MG63 (cell line): ENCODE measurements at regions not wholly inside any gene's neighbourhood (a gene's known extent, or its start where the extent isn't known, plus 50 kb on each side); places are given as distances from the start of the nearest gene placed in this dataset.

ENCODE experiments used
- DNase-seq: peaks from one replicate; pipeline ENCODE4 v3.0.0-alpha.2; 2020
- H3K27me3 ChIP-seq: fragments of 250-450 bp; sonication (Bioruptor Pico); 2 replicates; pipeline ENCODE4 v1.5.1; 2020; ENCODE audit warnings: mild to moderate bottlenecking, moderate library complexity
- H3K36me3 ChIP-seq: fragments of 250-450 bp; sonication (Bioruptor Pico); 2 replicates; pipeline ENCODE4 v1.5.1; 2020; ENCODE audit warnings: mild to moderate bottlenecking, moderate library complexity
- H3K4me3 ChIP-seq: fragments of 250-450 bp; sonication (Bioruptor Pico); 2 replicates; pipeline ENCODE4 v1.5.1; 2020; ENCODE audit warnings: mild to moderate bottlenecking, moderate library complexity
- H3K9me3 ChIP-seq: fragments of 250-450 bp; sonication (Bioruptor Pico); 2 replicates; pipeline ENCODE4 v1.5.1; 2020; ENCODE audit warnings: mild to moderate bottlenecking, moderate library complexity

GRCh38 chr2:5040571-5040970, 651.6 kb upstream of the SOX11 start:
- H3K4me3 ChIP-seq, result no peak overlapping the region
- no peak for DNase-seq
- no peaks in the 10 kb centered on the region for H3K27me3 ChIP-seq
- no peaks in the 10 kb centered on the region for H3K36me3 ChIP-seq
- no peaks in the 10 kb centered on the region for H3K9me3 ChIP-seq

GRCh38 chr2:5041501-5041900, 650.7 kb upstream of the SOX11 start:
- DNase-seq, result no peak
- H3K4me3 ChIP-seq, result no peak overlapping the region
- H3K27me3 ChIP-seq, result no peaks in the 10 kb centered on the region
- no peaks in the 10 kb centered on the region for H3K9me3 ChIP-seq
- H3K36me3 ChIP-seq, result no peaks in the 10 kb centered on the region

- Histone ChIP-seq H3K4me3 (no peak overlapping the region), H3K9me3 (no peaks in the 10 kb centered on the region), H3K36me3 (no peaks in the 10 kb centered on the region), H3K27me3 (no peaks in the 10 kb centered on the region)
- DNase-seq, result no peak
Observed at GRCh38 chr2:5042666-5043440, 649.3 kb upstream of the SOX11 start.

GRCh38 chr2:5051300-5051699, 640.9 kb upstream of the SOX11 start:
- H3K4me3 ChIP-seq, result no peak overlapping the region
- no peaks in the 10 kb centered on the region for H3K9me3 ChIP-seq
- H3K27me3 ChIP-seq, result no peaks in the 10 kb centered on the region
- H3K36me3 ChIP-seq, result no peaks in the 10 kb centered on the region
- DNase-seq, result no peak

- Histone ChIP-seq H3K9me3 (no peaks in the 10 kb centered on the region), H3K36me3 (no peaks in the 10 kb centered on the region), H3K27me3 (no peaks in the 10 kb centered on the region), H3K4me3 (no peak overlapping the region)
- no peak for DNase-seq
Observed at GRCh38 chr2:5052905-5053304, 639.3 kb upstream of the SOX11 start.

GRCh38 chr2:5057891-5058351, 634.3 kb upstream of the SOX11 start:
- no peak overlapping the region for H3K4me3 ChIP-seq
- no peaks in the 10 kb centered on the region for H3K9me3 ChIP-seq
- DNase-seq, result no peak
- no peaks in the 10 kb centered on the region for H3K27me3 ChIP-seq
- H3K36me3 ChIP-seq, result no peaks in the 10 kb centered on the region

GRCh38 chr2:5060956-5061355, 631.2 kb upstream of the SOX11 start:
- Histone ChIP-seq H3K9me3 (no peaks in the 10 kb centered on the region), H3K36me3 (no peaks in the 10 kb centered on the region), H3K4me3 (no peak overlapping the region), H3K27me3 (no peaks in the 10 kb centered on the region)
- DNase-seq, result no peak

GRCh38 chr2:5064687-5065086, 627.5 kb upstream of the SOX11 start:
- Histone ChIP-seq H3K9me3 (no peaks in the 10 kb centered on the region), H3K36me3 (no peaks in the 10 kb centered on the region), H3K4me3 (no peak overlapping the region), H3K27me3 (no peaks in the 10 kb centered on the region)
- no peak for DNase-seq

GRCh38 chr2:5067816-5068215, 624.4 kb upstream of the SOX11 start:
- H3K9me3 ChIP-seq, result no peaks in the 10 kb centered on the region
- no peak overlapping the region for H3K4me3 ChIP-seq
- no peak for DNase-seq
- no peaks in the 10 kb centered on the region for H3K27me3 ChIP-seq
- no peaks in the 10 kb centered on the region for H3K36me3 ChIP-seq

- Histone ChIP-seq H3K4me3 (no peak overlapping the region), H3K27me3 (no peaks in the 10 kb centered on the region), H3K36me3 (no peaks in the 10 kb centered on the region), H3K9me3 (no peaks in the 10 kb centered on the region)
- no peak for DNase-seq
Observed at GRCh38 chr2:5070257-5070656, 621.9 kb upstream of the SOX11 start.

- Histone ChIP-seq H3K36me3 (no peaks in the 10 kb centered on the region), H3K4me3 (no peak overlapping the region), H3K9me3 (no peaks in the 10 kb centered on the region), H3K27me3 (no peaks in the 10 kb centered on the region)
- no peak for DNase-seq
Observed at GRCh38 chr2:5074733-5075132, 617.5 kb upstream of the SOX11 start.

- Histone ChIP-seq H3K4me3 (no peak overlapping the region), H3K9me3 (no peaks in the 10 kb centered on the region), H3K27me3 (no peaks in the 10 kb centered on the region)
Observed at GRCh38 chr2:5076599-5076998, 615.6 kb upstream of the SOX11 start.

GRCh38 chr2:5077479-5078089, 614.6 kb upstream of the SOX11 start:
- H3K36me3 ChIP-seq, result no peaks in the 10 kb centered on the region
- no peaks in the 10 kb centered on the region for H3K9me3 ChIP-seq
- H3K27me3 ChIP-seq, result no peaks in the 10 kb centered on the region
- no peak for DNase-seq
- H3K4me3 ChIP-seq, result no peak overlapping the region

More at GRCh38 chr2:5076599-5076998, 615.6 kb upstream of the SOX11 start:
- no peak for DNase-seq
- H3K36me3 ChIP-seq, result no peaks in the 10 kb centered on the region

GRCh38 chr2:5083402-5083801, 608.8 kb upstream of the SOX11 start:
- H3K36me3 ChIP-seq, result no peaks in the 10 kb centered on the region
- no peak for DNase-seq
- no peaks in the 10 kb centered on the region for H3K27me3 ChIP-seq
- H3K4me3 ChIP-seq, result no peak overlapping the region
- no peaks in the 10 kb centered on the region for H3K9me3 ChIP-seq

GRCh38 chr2:5089409-5089808, 602.8 kb upstream of the SOX11 start:
- Histone ChIP-seq H3K4me3 (no peak overlapping the region), H3K27me3 (no peaks in the 10 kb centered on the region), H3K9me3 (no peaks in the 10 kb centered on the region), H3K36me3 (no peaks in the 10 kb centered on the region)
- no peak for DNase-seq

GRCh38 chr2:5093056-5093455, 599.1 kb upstream of the SOX11 start:
- no peaks in the 10 kb centered on the region for H3K27me3 ChIP-seq
- DNase-seq, result no peak
- H3K9me3 ChIP-seq, result no peaks in the 10 kb centered on the region
- H3K4me3 ChIP-seq, result no peak overlapping the region
- H3K36me3 ChIP-seq, result no peaks in the 10 kb centered on the region

GRCh38 chr2:5093518-5093917, 598.7 kb upstream of the SOX11 start:
- Histone ChIP-seq H3K4me3 (no peak overlapping the region), H3K36me3 (no peaks in the 10 kb centered on the region), H3K27me3 (no peaks in the 10 kb centered on the region), H3K9me3 (no peaks in the 10 kb centered on the region)
- no peak for DNase-seq

GRCh38 chr2:5094192-5094591, 598.0 kb upstream of the SOX11 start:
- no peaks in the 10 kb centered on the region for H3K27me3 ChIP-seq
- H3K4me3 ChIP-seq, result no peak overlapping the region
- H3K9me3 ChIP-seq, result no peaks in the 10 kb centered on the region
- H3K36me3 ChIP-seq, result no peaks in the 10 kb centered on the region
- no peak for DNase-seq
